Common myeloid progenitor, CD34-positive (primary cell): ENCODE measurements at regions not wholly inside any gene's neighbourhood (a gene's known extent, or its start where the extent isn't known, plus 50 kb on each side); places are given as distances from the start of the nearest gene placed in this dataset.
A peak's percentile ranks its signal among the peaks of the same experiment; 100 is the strongest.

Source experiments
- CTCF ChIA-PET: fragments of 350-600 bp; sonication (Branson Sonifier 250); formaldehyde crosslinking; loops from one replicate; lab custom pipeline; 2021; ENCODE audit warnings: antibody characterized with exemption; lab: Charles Lee
- POLR2A ChIA-PET: fragments of 350-600 bp; sonication (Branson Sonifier 250); formaldehyde crosslinking; loops from one replicate; lab custom pipeline; 2021; ENCODE audit warnings: antibody characterized with exemption; lab: Charles Lee
- DNase-seq, 3 donors: peaks; one replicate each; pipeline versions ENCODE4 v3.0.0 to v3.0.0-alpha.2; 2013
- H3K27ac ChIP-seq, 2 experiments: 1 replicate in 1 of 2; 2 replicates in 1 of 2; pipeline ENCODE4 v1.7.0; 2013; ENCODE audit warnings: inconsistent platforms in 2 of 2, low read length in 2 of 2, mild to moderate bottlenecking in 2 of 2, low read depth in 1 of 2, moderate library complexity in 1 of 2; ENCODE audit not compliant: severe bottlenecking in 2 of 2, insufficient read depth in 1 of 2, poor library complexity in 1 of 2
- H3K27me3 ChIP-seq, 5 experiments: replicated peaks in 2 of 5; 1 replicate in 3 of 5; 2 replicates in 2 of 5; pipeline versions ENCODE4 v1.6.1 to v1.7.0; 2013; ENCODE audit warnings: low read length in 4 of 5, mild to moderate bottlenecking in 2 of 5, moderate library complexity in 2 of 5, inconsistent platforms in 1 of 5; ENCODE audit not compliant: insufficient read depth in 5 of 5, control insufficient read depth in 4 of 5
- H3K36me3 ChIP-seq, 4 experiments: 1 replicate in 2 of 4; 2 replicates in 2 of 4; pipeline versions ENCODE4 v1.6.1 to v1.7.0; 2013; ENCODE audit warnings: low read length in 3 of 4, control low read depth in 1 of 4, mild to moderate bottlenecking in 1 of 4; ENCODE audit not compliant: control insufficient read depth in 4 of 4, insufficient read depth in 4 of 4
- H3K4me1 ChIP-seq, 4 experiments: 1 replicate in 3 of 4; 2 replicates in 1 of 4; pipeline versions ENCODE4 v1.6.1 to v1.7.1; 2013; ENCODE audit warnings: low read length in 3 of 4, mild to moderate bottlenecking in 3 of 4, control low read depth in 1 of 4, inconsistent platforms in 1 of 4, moderate library complexity in 1 of 4; ENCODE audit not compliant: control insufficient read depth in 4 of 4, insufficient read depth in 4 of 4; ENCODE audit errors: control extremely low read depth in 1 of 4
- H3K4me3 ChIP-seq, 7 experiments: 1 replicate in 4 of 7; 2 replicates in 3 of 7; pipeline versions ENCODE4 v1.5.1 to v1.7.0; 2013; ENCODE audit warnings: mild to moderate bottlenecking in 7 of 7, low read length in 6 of 7, moderate library complexity in 6 of 7, inconsistent platforms in 2 of 7, low read depth in 2 of 7, control low read depth in 1 of 7; ENCODE audit not compliant: insufficient read depth in 4 of 7, control insufficient read depth in 1 of 7; ENCODE audit errors: extremely low read depth in 1 of 7
- H3K9me3 ChIP-seq, 5 experiments: 1 replicate in 4 of 5; 2 replicates in 1 of 5; pipeline versions ENCODE4 v1.6.1 to v1.7.1; 2013; ENCODE audit warnings: low read length in 4 of 5, mild to moderate bottlenecking in 2 of 5, inconsistent platforms in 1 of 5, low read depth in 1 of 5, moderate library complexity in 1 of 5; ENCODE audit not compliant: control insufficient read depth in 4 of 5, insufficient read depth in 2 of 5; ENCODE audit errors: control extremely low read depth in 1 of 5
- WGBS: methylation state at CpG from one replicate; pipeline ENCODE4 v1.1.5; 2013; ENCODE audit not compliant: insufficient coverage; 5-methylcytosine and 5-hydroxymethylcytosine counted together

DNA sequence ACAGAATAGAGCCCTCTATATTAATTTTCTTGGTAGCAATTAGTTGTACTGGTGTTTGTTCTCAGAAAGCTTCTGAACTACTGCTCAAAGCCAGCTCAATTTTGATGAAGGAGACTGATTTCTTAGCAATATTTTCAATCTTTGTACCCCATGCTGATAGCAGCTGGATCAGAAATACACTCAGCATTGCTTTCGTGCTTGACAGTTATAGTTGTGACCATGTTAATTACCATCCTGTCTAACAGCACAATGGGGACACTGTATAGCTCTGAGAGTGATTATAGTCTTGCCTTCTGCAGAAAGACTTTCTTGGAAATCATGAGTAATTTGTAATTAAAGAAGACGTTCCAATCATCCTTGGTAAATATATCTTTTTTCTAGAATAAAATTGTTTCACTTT, 79.7 kb upstream of the GNPDA2 start:
- no peaks in the 10 kb centered on the region for H3K4me1 ChIP-seq
- ChIA-PET POLR2A (no interaction called here), CTCF (no interaction called here)
- no peaks in the 10 kb centered on the region for H3K27me3 ChIP-seq
- no peak overlapping the region for H3K27ac ChIP-seq
- H3K36me3 ChIP-seq: no peaks in the 10 kb centered on the region
- H3K9me3 ChIP-seq: no peaks in the 10 kb centered on the region
- no CpG with 5 or more reads among the region's 2 CpGs for WGBS
- DNase-seq: peak in 1 of 3 donors; percentile 1
- H3K4me3 ChIP-seq: peak overlapping the region in 3 of 7 experiments; percentile 0 to 69 (median 11)

DNA sequence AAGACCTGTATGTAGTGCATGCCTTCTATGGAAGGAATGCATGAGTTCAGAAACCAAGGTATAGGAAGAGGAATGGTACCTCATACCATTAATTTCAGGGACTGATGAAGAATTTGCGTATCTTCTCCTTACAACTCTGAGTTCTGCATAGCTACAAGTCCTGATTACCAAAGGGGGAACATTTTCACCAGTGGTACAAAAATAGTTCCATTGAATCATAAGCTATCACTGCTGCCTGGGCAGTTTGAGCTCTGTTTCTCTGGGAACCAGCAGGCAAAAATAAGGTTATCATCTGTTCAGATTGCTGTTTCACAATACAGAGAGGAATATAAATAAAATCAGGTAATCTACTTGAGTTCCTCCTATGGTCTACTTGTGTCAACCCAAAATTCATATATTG, 77.9 kb upstream of the GNPDA2 start:
- H3K27me3 ChIP-seq: no peaks in the 10 kb centered on the region
- ChIA-PET CTCF (interaction anchor here (1.2 kb wide), 1 partner anchor 10 kb away, joined by 3 read pairs; no protein-coding TSS in a partner anchor), POLR2A (no interaction called here)
- no peaks in the 10 kb centered on the region for H3K4me1 ChIP-seq
- WGBS: 100% methylated on average over 1 of the region's 1 CpG
- no peak overlapping the region for H3K27ac ChIP-seq
- no peaks in the 10 kb centered on the region for H3K36me3 ChIP-seq
- H3K9me3 ChIP-seq: no peaks in the 10 kb centered on the region
- H3K4me3 ChIP-seq: no peak overlapping the region
- no peak for DNase-seq

DNA sequence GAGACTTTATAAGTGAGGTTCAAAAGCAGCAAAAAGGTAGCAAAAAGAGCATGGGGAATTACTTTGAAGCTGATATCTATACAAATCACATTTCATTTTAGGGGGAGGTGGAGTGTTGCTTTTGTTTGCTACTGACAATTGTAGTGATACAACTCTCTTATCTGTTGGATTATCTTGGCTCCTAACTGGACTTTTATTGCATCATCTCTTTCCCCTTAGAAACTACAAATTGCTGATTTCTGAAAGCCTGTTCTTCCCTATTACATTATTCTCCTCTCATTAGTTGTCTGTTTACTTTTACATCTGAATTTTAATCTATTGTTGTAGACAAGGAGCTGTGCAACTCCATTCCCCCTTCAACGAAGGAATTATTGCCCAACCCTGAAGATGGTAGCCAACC, 75.0 kb upstream of the GNPDA2 start:
- POLR2A ChIA-PET: no interaction called here
- peaks cover 3 to 12% (median 4%) of the 10 kb centered on the region in 5 experiments for H3K9me3 ChIP-seq
- no peak overlapping the region for H3K4me3 ChIP-seq
- H3K36me3 ChIP-seq: no peaks in the 10 kb centered on the region
- H3K27ac ChIP-seq: no peak overlapping the region
- no peaks in the 10 kb centered on the region for H3K4me1 ChIP-seq
- CTCF ChIA-PET: interaction anchor here (1.3 kb wide), 1 partner anchor 10 kb away, joined by 3 read pairs; no protein-coding TSS in a partner anchor
- no peaks in the 10 kb centered on the region for H3K27me3 ChIP-seq
- DNase-seq: no peak
- WGBS: 100% methylated on average over 1 of the region's 1 CpG

DNA sequence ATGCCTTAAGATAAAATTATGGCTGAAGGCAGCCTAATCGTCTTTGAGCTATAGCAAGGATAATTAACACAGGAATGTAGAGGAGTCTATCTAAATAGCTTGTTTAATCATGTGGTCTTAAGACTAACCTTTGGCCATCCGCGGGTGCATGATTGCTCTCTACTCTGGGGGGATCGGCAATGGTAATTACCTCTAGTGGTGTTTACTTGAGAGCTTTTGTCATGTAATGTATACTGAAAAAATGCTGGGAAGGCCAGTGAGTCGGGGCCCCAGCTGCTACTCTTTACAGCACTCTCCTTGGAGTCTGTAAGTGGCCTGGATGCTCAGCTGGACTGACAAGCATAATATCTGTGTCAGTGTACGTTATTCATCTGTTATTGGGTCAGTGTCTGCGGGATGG, 65.5 kb upstream of the GNPDA2 start:
- CTCF ChIA-PET: interaction anchor here (0.9 kb wide), 1 partner anchor 10 kb away, joined by 3 read pairs; no protein-coding TSS in a partner anchor
- H3K27me3 ChIP-seq: no peaks in the 10 kb centered on the region
- 92% methylated on average over 5 of the region's 7 CpGs for WGBS
- no peaks in the 10 kb centered on the region for H3K4me1 ChIP-seq
- no peak for DNase-seq
- POLR2A ChIA-PET: no interaction called here
- no peaks in the 10 kb centered on the region for H3K36me3 ChIP-seq
- H3K4me3 ChIP-seq: no peak overlapping the region
- H3K9me3 ChIP-seq: no peaks in the 10 kb centered on the region
- no peak overlapping the region for H3K27ac ChIP-seq

DNA sequence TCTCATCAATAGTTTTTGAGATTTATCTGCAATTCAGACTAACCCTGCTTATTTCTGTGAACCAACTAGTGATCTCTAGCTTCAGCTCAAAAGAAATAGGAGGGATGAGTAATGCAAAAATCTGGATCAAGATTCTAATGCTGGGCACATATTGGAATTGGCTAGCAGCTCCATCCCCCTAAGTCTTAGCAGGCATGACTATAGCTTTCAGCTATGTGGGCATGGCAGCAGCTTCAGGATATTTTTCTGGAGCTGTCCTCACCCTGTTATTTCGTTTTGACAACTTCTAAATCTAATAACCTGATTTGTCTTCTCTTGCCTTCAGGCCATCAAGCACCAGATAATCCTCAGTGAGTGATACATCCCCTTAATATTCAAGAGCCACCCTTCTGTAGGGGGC, 50.8 kb upstream of the GNPDA2 start:
- ChIA-PET CTCF (no interaction called here), POLR2A (no interaction called here)
- Histone ChIP-seq H3K36me3 (no peaks in the 10 kb centered on the region), H3K9me3 (peaks cover 0 to 12% (median 1%) of the 10 kb centered on the region in 5 experiments), H3K4me1 (no peaks in the 10 kb centered on the region), H3K27ac (no peak overlapping the region), H3K27me3 (peaks cover 0 to 2% (median 0%) of the 10 kb centered on the region in 5 experiments), H3K4me3 (no peak overlapping the region)
- 53% methylated on average over 1 of the region's 1 CpG for WGBS
- no peak for DNase-seq
